Fibroblast of lung (primary cell): ENCODE measurements at regions not wholly inside any gene's neighbourhood (a gene's known extent, or its start where the extent isn't known, plus 50 kb on each side); places are given as distances from the start of the nearest gene placed in this dataset.

ENCODE experiments used
- EZH2 ChIP-seq: IDR thresholded peaks from 2 replicates; pipeline ENCODE4 v1.5.1; 2012; ENCODE audit warnings: low read length, control low read depth, mild to moderate bottlenecking; ENCODE audit errors: missing control alignments
- TF ChIP-seq, protein P1 (sequence below), 2 donors: IDR thresholded peaks in 1 of 2; conservative IDR thresholded peaks in 1 of 2; 1 replicate in 1 of 2; 2 replicates in 1 of 2; pipeline ENCODE4 v1.5.1; 2011 to 2012; ENCODE audit warnings: low read length in 2 of 2, control low read depth in 1 of 2, inconsistent platforms in 1 of 2, low read depth in 1 of 2, mild to moderate bottlenecking in 1 of 2

DNA sequence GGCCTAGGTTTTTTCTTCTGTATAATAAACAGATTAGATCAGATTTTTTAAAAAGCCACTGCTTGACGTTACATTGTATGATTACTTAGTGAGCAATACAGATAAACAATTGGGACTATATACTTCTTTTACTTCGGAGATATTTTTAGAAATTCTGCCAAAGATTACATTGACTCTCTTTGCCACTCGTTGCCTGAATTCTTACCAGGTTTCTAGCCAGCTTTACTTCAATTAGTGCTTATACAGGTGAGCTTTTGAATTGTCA lies 156.6 kb downstream of the HAUS1 start:
- TF ChIP-seq, protein P1, sequence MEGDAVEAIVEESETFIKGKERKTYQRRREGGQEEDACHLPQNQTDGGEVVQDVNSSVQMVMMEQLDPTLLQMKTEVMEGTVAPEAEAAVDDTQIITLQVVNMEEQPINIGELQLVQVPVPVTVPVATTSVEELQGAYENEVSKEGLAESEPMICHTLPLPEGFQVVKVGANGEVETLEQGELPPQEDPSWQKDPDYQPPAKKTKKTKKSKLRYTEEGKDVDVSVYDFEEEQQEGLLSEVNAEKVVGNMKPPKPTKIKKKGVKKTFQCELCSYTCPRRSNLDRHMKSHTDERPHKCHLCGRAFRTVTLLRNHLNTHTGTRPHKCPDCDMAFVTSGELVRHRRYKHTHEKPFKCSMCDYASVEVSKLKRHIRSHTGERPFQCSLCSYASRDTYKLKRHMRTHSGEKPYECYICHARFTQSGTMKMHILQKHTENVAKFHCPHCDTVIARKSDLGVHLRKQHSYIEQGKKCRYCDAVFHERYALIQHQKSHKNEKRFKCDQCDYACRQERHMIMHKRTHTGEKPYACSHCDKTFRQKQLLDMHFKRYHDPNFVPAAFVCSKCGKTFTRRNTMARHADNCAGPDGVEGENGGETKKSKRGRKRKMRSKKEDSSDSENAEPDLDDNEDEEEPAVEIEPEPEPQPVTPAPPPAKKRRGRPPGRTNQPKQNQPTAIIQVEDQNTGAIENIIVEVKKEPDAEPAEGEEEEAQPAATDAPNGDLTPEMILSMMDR (conservative IDR thresholded peaks at IDR 0.05 in 1 of 2, IDR thresholded peaks at IDR 0.05 in 1 of 2; ENCODE audit: low read depth in 1 of 2, low read length in 2 of 2): no peak
- TF ChIP-seq EZH2: no peak
